Heart right ventricle (tissue), 16 donors: ENCODE measurements at regions not wholly inside any gene's neighbourhood (a gene's known extent, or its start where the extent isn't known, plus 50 kb on each side); places are given as distances from the start of the nearest gene placed in this dataset.
A peak's percentile ranks its signal among the peaks of the same experiment; 100 is the strongest.

Experiments
- ATAC-seq, 8 donors: fragments of 200-7000 bp; cut with Tn5 transposase; one replicate each; pipeline ENCODE4 v1.9.1; 2020; ENCODE audit warnings: mild to moderate bottlenecking in 8 of 8, moderate library complexity in 8 of 8, moderate number of reproducible peaks in 1 of 8
- DNase-seq, 2 donors: peaks; one replicate each; pipeline ENCODE4 v3.0.0-alpha.2; 2020
- H3K27ac ChIP-seq, 10 donors: fragments of 200-600 bp; sonication (generic) in 2 of 10; one replicate each; pipeline versions ENCODE4 v1.5.0 to v1.8.0; 2020 to 2022; ENCODE audit warnings: mild to moderate bottlenecking in 3 of 10
- H3K27me3 ChIP-seq, 7 donors: fragments of 200-600 bp; one replicate each; pipeline ENCODE4 v1.8.0; 2021 to 2022; ENCODE audit warnings: mild to moderate bottlenecking in 2 of 7
- H3K36me3 ChIP-seq, 9 donors: fragments of 200-600 bp; sonication (generic) in 1 of 9; one replicate each; pipeline versions ENCODE4 v1.5.0 to v1.8.0; 2020 to 2022; ENCODE audit warnings: mild to moderate bottlenecking in 2 of 9
- H3K4me1 ChIP-seq, 9 donors: fragments of 200-600 bp; sonication (generic) in 1 of 9; one replicate each; pipeline versions ENCODE4 v1.5.0 to v1.8.0; 2020 to 2022; ENCODE audit warnings: mild to moderate bottlenecking in 4 of 9
- H3K4me3 ChIP-seq, 10 donors: fragments of 200-600 bp; sonication (generic) in 2 of 10; one replicate each; pipeline versions ENCODE4 v1.5.0 to v1.8.0; 2020 to 2022; ENCODE audit warnings: mild to moderate bottlenecking in 7 of 10, moderate library complexity in 2 of 10
- H3K9me3 ChIP-seq, 11 donors: fragments of 200-600 bp in 10 of 11; sonication (generic) in 2 of 11; one replicate each; pipeline versions ENCODE4 v1.5.0 to v1.8.0; 2013 to 2022; ENCODE audit warnings: mild to moderate bottlenecking in 2 of 11, control low read depth in 1 of 11, moderate library complexity in 1 of 11
- WGBS, 2 donors: extraction: QIAGEN DNeasy Blood & Tissue Kit; methylation state at CpG; one replicate each; pipeline ENCODE4 v1.1.7; 2013; ENCODE audit warnings: inconsistent platforms in 1 of 2; 5-methylcytosine and 5-hydroxymethylcytosine counted together
- intact Hi-C, 10 donors: fragments of 100-400 bp; cut with DNase I; formaldehyde crosslinking; loops; one replicate each; pipeline versions ENCODE4 v1.11.1 to v1.14.2; 2022
- TF ChIP-seq, protein P1 (sequence below), 9 donors: fragments of 200-600 bp; sonication (generic) in 2 of 9; IDR thresholded peaks; one replicate each; pipeline versions ENCODE4 v1.5.0 to v1.8.0; 2021 to 2022; ENCODE audit warnings: antibody characterized with exemption in 9 of 9, mild to moderate bottlenecking in 5 of 9, moderate library complexity in 1 of 9
- donor health status: Arrhythmogenic right ventricular cardiomyopathy.
- donor health status: ischemic (EF 13 %, LVEDD 7.1; RV severe dilation, severe dysfunction).
- donor health status: healthy with polysubstance abuse.
- donor health status: DM: no; HTN: yes; CAD: no.
- donor health status: DM: no; HTN: no; CAD: no.
- donor health status: ischemic (EF 25% LVEDD 6.9; RV normal size, moderate dysfunction).
- donor health status: ischemic (EF 25% LVEDD 5.7; RV mildly dilated, moderate dysfunction).
- donor health status: healthy.
- donor health status: DM: yes; HTN: yes; CAD: no.
- donor health status: Ischemic cardiomyopathy.
- donor health status: ischemic (EF 35%, LVEDD 5.7; RV mildly dilated, moderate dysfunction).
- donor health status: nonischemic (EF 11% LVEDD 7.7; RV severe dilation, severe dysfunction).
- donor health status: DM: yes; HTN: yes; CAD: no.
- donor health status: PGD.
- donor health status: ischemic (EF 29% LVEDD 5.4; RV normal size, mild dysfunction).
- donor health status: nonischemic (EF 23%, LVEDD 6.1; RV moderate dilation, normal function).

DNA sequence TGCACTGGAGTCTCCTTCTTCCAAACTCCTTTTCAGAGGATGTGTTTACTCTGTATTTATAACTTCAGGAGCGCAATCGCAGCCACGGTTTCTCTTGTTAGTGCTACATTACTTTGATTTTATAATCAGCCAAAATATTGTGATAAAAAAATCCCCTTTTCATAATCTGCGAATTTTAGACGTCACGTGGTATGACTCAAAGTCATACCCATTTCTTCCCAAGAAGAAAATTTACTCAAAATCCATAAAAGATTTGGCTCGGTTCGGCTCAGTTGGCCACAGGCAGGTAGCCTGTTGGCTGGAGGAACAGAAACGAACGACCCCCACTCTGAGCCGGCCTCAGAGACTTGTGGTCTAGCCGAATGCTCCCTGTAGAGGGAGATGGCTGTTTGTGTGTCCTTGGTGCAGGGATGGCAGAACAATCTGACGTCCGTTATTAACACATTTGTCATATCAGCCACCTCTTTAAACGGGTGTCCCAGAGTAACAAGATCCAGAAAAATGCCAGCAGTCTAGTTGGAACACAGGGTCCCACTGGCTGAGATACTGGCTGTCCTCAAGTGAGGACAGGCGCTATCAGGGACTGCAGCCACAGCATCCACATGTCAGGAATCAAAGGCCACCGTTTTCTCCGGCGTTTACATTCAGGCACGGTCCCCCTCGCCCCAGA is 247.6 kb downstream of the DLL1 start:
- Histone ChIP-seq H3K4me3 (no peak overlapping the region), H3K27me3 (no peaks in the 10 kb centered on the region), H3K36me3 (no peaks in the 10 kb centered on the region), H3K4me1 (peaks cover 0 to 38% (median 25%) of the 10 kb centered on the region in 9 donors), H3K9me3 (peaks cover 0 to 4% (median 0%) of the 10 kb centered on the region in 11 donors), H3K27ac (peak overlapping the region; percentile 44 to 86 (median 78))
- intact Hi-C loops: loop anchor here in 6 of 10 donors (1.0 to 10.0 kb wide), 9 partner anchors 32 to 249 kb away; partner anchors contain the start of gene DLL1 (in 2 of the 6)
- ATAC-seq: peak; percentile 59 to 94 (median 82)
- peak in 1 of 2 donors; percentile 29 for DNase-seq
- WGBS, 2 donors: 54 to 63% methylated on average over 21 of the region's 21 CpGs
- TF ChIP-seq, protein P1, sequence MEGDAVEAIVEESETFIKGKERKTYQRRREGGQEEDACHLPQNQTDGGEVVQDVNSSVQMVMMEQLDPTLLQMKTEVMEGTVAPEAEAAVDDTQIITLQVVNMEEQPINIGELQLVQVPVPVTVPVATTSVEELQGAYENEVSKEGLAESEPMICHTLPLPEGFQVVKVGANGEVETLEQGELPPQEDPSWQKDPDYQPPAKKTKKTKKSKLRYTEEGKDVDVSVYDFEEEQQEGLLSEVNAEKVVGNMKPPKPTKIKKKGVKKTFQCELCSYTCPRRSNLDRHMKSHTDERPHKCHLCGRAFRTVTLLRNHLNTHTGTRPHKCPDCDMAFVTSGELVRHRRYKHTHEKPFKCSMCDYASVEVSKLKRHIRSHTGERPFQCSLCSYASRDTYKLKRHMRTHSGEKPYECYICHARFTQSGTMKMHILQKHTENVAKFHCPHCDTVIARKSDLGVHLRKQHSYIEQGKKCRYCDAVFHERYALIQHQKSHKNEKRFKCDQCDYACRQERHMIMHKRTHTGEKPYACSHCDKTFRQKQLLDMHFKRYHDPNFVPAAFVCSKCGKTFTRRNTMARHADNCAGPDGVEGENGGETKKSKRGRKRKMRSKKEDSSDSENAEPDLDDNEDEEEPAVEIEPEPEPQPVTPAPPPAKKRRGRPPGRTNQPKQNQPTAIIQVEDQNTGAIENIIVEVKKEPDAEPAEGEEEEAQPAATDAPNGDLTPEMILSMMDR (IDR thresholded peaks at IDR 0.05): peak in 4 of 9 donors; percentile 24 to 56 (median 44)

DNA sequence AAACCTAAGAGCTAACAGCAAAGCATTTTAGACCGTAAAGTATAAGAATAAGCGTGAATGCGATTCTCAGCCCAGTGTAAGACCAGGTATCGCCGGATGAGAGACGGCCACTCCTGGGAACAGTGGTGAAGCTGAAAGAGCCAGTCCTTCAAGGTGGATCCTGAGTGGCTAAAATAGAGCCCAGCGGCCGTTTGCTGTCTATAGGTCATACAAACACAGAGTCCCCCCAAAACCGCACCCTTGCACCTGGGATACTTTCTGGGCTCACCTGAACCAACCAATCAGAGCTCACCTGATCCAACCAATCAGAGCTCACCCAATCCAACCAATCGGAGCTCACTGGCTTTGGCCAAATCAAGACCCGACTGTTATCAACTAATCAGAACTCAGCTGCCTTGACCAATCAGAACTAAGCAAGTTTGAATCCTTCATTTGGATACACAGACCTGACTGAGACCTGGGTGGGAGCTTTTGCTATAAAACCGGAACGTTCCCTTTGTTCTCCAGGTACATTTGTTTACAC is 248.2 kb downstream of the DLL1 start:
- Histone ChIP-seq H3K4me1 (peaks cover 0 to 38% (median 23%) of the 10 kb centered on the region in 9 donors), H3K9me3 (no peaks in the 10 kb centered on the region), H3K4me3 (no peak overlapping the region), H3K36me3 (no peaks in the 10 kb centered on the region), H3K27me3 (no peaks in the 10 kb centered on the region), H3K27ac (peak overlapping the region; percentile 53 to 86 (median 71))
- intact Hi-C loops: loop anchor here in 6 of 10 donors (1.0 to 10.0 kb wide), 9 partner anchors 31 to 250 kb away; partner anchors contain the start of gene DLL1 (in 2 of the 6)
- 93 to 97% methylated on average over 13 of the region's 13 CpGs for WGBS, 2 donors
- DNase-seq (no peak), ATAC-seq (no peak)
- TF ChIP-seq, protein P1 (IDR thresholded peaks at IDR 0.05): no peak

DNA sequence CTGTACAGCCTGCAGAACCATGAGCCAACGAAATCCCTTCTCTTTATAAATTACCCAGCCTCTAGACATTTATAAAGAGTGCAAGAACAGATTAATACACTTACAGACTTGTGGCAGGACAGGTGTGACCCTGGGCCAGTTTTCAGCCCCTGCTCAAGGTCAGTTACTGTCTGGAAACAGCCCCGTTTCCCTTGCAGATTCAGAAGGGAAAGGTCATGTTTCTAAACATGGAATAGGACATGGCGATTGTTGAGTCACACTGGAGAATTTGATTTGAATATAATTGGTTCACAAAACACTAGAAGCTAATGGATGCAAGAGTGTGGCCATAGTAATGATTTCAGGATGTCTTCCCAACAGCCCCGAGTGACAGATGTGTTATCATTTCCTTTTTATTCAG is 248.8 kb downstream of the DLL1 start:
- intact Hi-C loops: loop anchor here in 6 of 10 donors (2.0 to 10.0 kb wide), 7 partner anchors 75 to 250 kb away; partner anchors contain the start of gene DLL1 (in 2 of the 6)
- no peaks in the 10 kb centered on the region for H3K27me3 ChIP-seq
- ATAC-seq: peak in 4 of 8 donors; percentile 33 to 49 (median 39)
- TF ChIP-seq, protein P1 (IDR thresholded peaks at IDR 0.05): no peak
- H3K36me3 ChIP-seq: no peaks in the 10 kb centered on the region
- peaks cover 0 to 38% (median 21%) of the 10 kb centered on the region in 9 donors for H3K4me1 ChIP-seq
- WGBS, 2 donors: 39 to 46% methylated on average over 4 of the region's 4 CpGs
- no peak for DNase-seq
- H3K27ac ChIP-seq: peak overlapping the region; percentile 53 to 86 (median 71)
- H3K9me3 ChIP-seq: no peaks in the 10 kb centered on the region
- H3K4me3 ChIP-seq: no peak overlapping the region

DNA sequence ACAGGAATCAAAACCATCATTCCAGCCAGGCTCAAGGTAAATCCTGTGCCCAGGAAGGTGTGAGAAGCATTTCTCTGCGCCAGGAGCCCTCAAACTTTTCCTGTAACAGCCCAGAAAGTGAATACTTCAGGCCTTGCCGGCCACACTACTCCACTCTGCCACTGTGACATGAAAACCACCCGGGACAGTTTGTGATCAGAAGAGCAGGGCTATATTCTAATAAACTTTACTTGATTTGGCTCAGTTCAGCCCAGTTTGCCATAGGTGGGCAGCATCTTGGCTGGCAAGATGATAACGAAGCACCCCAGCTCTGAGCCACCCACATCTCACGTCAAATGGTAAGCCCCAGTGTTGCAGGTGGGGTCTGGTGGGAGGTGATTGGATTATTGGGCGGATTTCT is 249.4 kb downstream of the DLL1 start:
- Histone ChIP-seq H3K27me3 (no peaks in the 10 kb centered on the region), H3K36me3 (no peaks in the 10 kb centered on the region), H3K4me3 (no peak overlapping the region), H3K4me1 (peaks cover 0 to 34% (median 16%) of the 10 kb centered on the region in 9 donors), H3K9me3 (peaks cover 0 to 2% (median 0%) of the 10 kb centered on the region in 11 donors), H3K27ac (peak overlapping the region in 9 of 10 donors; percentile 50 to 86 (median 71))
- WGBS, 2 donors: 95% methylated on average over 6 of the region's 6 CpGs
- intact Hi-C loops: loop anchor here in 6 of 10 donors (5.0 to 10.0 kb wide), 6 partner anchors 74 to 251 kb away; partner anchors contain the start of gene DLL1 (in 2 of the 6)
- DNase-seq: no peak
- TF ChIP-seq, protein P1 (IDR thresholded peaks at IDR 0.05): no peak
- no peak for ATAC-seq
